HEK293 (cell line): ENCODE measurements at regions not wholly inside any gene's neighbourhood (a gene's known extent, or its start where the extent isn't known, plus 50 kb on each side); places are given as distances from the start of the nearest gene placed in this dataset.

Source experiments
- CTCF ChIA-PET: fragments of 350-600 bp; formaldehyde crosslinking; extraction: SDS; loops from one replicate; lab custom pipeline; 2021; ENCODE audit warnings: antibody characterized with exemption; lab: Yijun Ruan, JAX
- POLR2A ChIA-PET: fragments of 300-600 bp; formaldehyde crosslinking; extraction: SDS; loops from one replicate; lab custom pipeline; 2020; ENCODE audit warnings: antibody characterized with exemption, inconsistent platforms; lab: Yijun Ruan, JAX
- H3K27ac ChIP-seq: fragments of 200-500 bp; sonication (Bioruptor generic); 2 replicates; pipeline ENCODE4 v1.5.1; 2014; ENCODE audit warnings: low read depth, low read length, control low read depth, inconsistent platforms; ENCODE audit errors: extremely low read depth
- H3K36me3 ChIP-seq, 2 experiments: fragments of 200-500 bp in 1 of 2; sonication (Bioruptor generic) in 1 of 2; 1 replicate in 1 of 2; 2 replicates in 1 of 2; pipeline ENCODE4 v1.5.1; 2014 to 2017; ENCODE audit warnings: inconsistent platforms in 2 of 2, low read length in 2 of 2; ENCODE audit not compliant: control insufficient read depth in 2 of 2, insufficient read depth in 1 of 2
- H3K4me1 ChIP-seq: fragments of 200-500 bp; sonication (Bioruptor generic); 2 replicates; pipeline ENCODE4 v1.5.1; 2014; ENCODE audit warnings: mild to moderate bottlenecking, low read length, inconsistent platforms; ENCODE audit not compliant: control insufficient read depth, insufficient read depth
- H3K4me3 ChIP-seq: 2 replicates; pipeline ENCODE4 v1.5.1; 2011; ENCODE audit warnings: low read depth, mild to moderate bottlenecking, control low read depth, low read length, moderate library complexity
- H3K9me3 ChIP-seq: fragments of 200-500 bp; sonication (Bioruptor generic); 2 replicates; pipeline ENCODE4 v1.5.1; 2014; ENCODE audit warnings: low read depth, low read length, inconsistent platforms; ENCODE audit not compliant: control insufficient read depth, insufficient read depth
- BCL11B ChIP-seq: fragments of 450-650 bp; formaldehyde crosslinking; IDR thresholded peaks from 2 replicates; pipeline ENCODE4 v1.5.1; 2016; ENCODE audit warnings: low read depth, missing biosample characterization, missing genetic modification characterization
- FEZF1 ChIP-seq: fragments of 450-650 bp; formaldehyde crosslinking; IDR thresholded peaks from 2 replicates; pipeline ENCODE4 v1.5.1; 2016; ENCODE audit warnings: missing biosample characterization, missing genetic modification characterization
- GLI4 ChIP-seq: fragments of 450-650 bp; formaldehyde crosslinking; IDR thresholded peaks from 2 replicates; pipeline ENCODE4 v1.5.1; 2016; ENCODE audit warnings: missing biosample characterization, missing genetic modification characterization
- IKZF3 ChIP-seq: fragments of 450-650 bp; IDR thresholded peaks from 2 replicates; pipeline ENCODE4 v1.5.0; 2018; ENCODE audit warnings: missing biosample characterization, mild to moderate bottlenecking, missing genetic modification characterization, moderate library complexity
- MEIS1 ChIP-seq: sonication (generic); formaldehyde crosslinking; IDR thresholded peaks from 2 replicates; pipeline ENCODE4 v1.8.1; 2022; ENCODE audit warnings: missing genetic modification reagents, mild to moderate bottlenecking, borderline replicate concordance
- SALL2 ChIP-seq: fragments of 450-650 bp; formaldehyde crosslinking; IDR thresholded peaks from 2 replicates; pipeline ENCODE4 v1.5.0; 2017; ENCODE audit warnings: missing biosample characterization, mild to moderate bottlenecking, missing genetic modification characterization, borderline replicate concordance
- SCRT1 ChIP-seq: fragments of 450-650 bp; formaldehyde crosslinking; IDR thresholded peaks from 2 replicates; pipeline ENCODE4 v1.5.1; 2016; ENCODE audit warnings: missing biosample characterization, missing genetic modification characterization, borderline replicate concordance
- SP3 ChIP-seq: fragments of 450-650 bp; formaldehyde crosslinking; IDR thresholded peaks from 2 replicates; pipeline ENCODE4 v1.5.1; 2016; ENCODE audit warnings: missing biosample characterization, missing genetic modification characterization
- TCF7L2 ChIP-seq: IDR thresholded peaks from 2 replicates; pipeline ENCODE4 v1.6.1; 2011; ENCODE audit warnings: low read depth, mild to moderate bottlenecking, inconsistent platforms, low read length, moderate library complexity, borderline replicate concordance
- TRIM28 ChIP-seq: IDR thresholded peaks from 2 replicates; pipeline ENCODE4 v1.6.1; 2011; ENCODE audit warnings: low read length, control low read depth, borderline replicate concordance
- ZNF10 ChIP-seq: fragments of 450-650 bp; formaldehyde crosslinking; IDR thresholded peaks from 2 replicates; pipeline ENCODE4 v1.5.1; 2017; ENCODE audit warnings: missing biosample characterization, missing genetic modification characterization
- ZNF302 ChIP-seq: fragments of 450-650 bp; formaldehyde crosslinking; IDR thresholded peaks from 2 replicates; pipeline ENCODE4 v1.5.1; 2016; ENCODE audit warnings: missing biosample characterization, missing genetic modification characterization, low read depth
- ZNF391 ChIP-seq: fragments of 450-650 bp; formaldehyde crosslinking; IDR thresholded peaks from 2 replicates; pipeline ENCODE4 v1.5.1; 2016; ENCODE audit warnings: low read depth, missing biosample characterization, missing genetic modification characterization, borderline replicate concordance
- ZNF473 ChIP-seq: fragments of 450-650 bp; formaldehyde crosslinking; IDR thresholded peaks from 2 replicates; pipeline ENCODE4 v1.5.1; 2017; ENCODE audit warnings: missing biosample characterization, missing genetic modification characterization
- ZNF48 ChIP-seq: fragments of 450-650 bp; formaldehyde crosslinking; IDR thresholded peaks from 2 replicates; pipeline ENCODE4 v1.5.1; 2016; ENCODE audit warnings: missing biosample characterization, missing genetic modification characterization
- ZNF544 ChIP-seq: fragments of 450-650 bp; formaldehyde crosslinking; IDR thresholded peaks from 2 replicates; pipeline ENCODE4 v1.5.0; 2017; ENCODE audit warnings: missing biosample characterization, missing genetic modification characterization
- ZNF623 ChIP-seq: fragments of 450-650 bp; formaldehyde crosslinking; IDR thresholded peaks from 2 replicates; pipeline ENCODE4 v1.5.1; 2016; ENCODE audit warnings: missing biosample characterization, missing genetic modification characterization
- ZNF624 ChIP-seq: fragments of 450-650 bp; formaldehyde crosslinking; IDR thresholded peaks from 2 replicates; pipeline ENCODE4 v1.5.1; 2017; ENCODE audit warnings: missing biosample characterization, missing genetic modification characterization
- ZNF629 ChIP-seq: fragments of 450-650 bp; formaldehyde crosslinking; IDR thresholded peaks from 2 replicates; pipeline ENCODE4 v1.5.1; 2017; ENCODE audit warnings: missing biosample characterization, missing genetic modification characterization
- ZNF658 ChIP-seq: fragments of 450-650 bp; formaldehyde crosslinking; IDR thresholded peaks from 2 replicates; pipeline ENCODE4; 2016; ENCODE audit warnings: missing biosample characterization, missing genetic modification characterization
- ZNF660 ChIP-seq: fragments of 450-650 bp; IDR thresholded peaks from 2 replicates; pipeline ENCODE4 v1.5.1; 2018; ENCODE audit warnings: missing biosample characterization, mild to moderate bottlenecking, missing genetic modification characterization
- ZNF747 ChIP-seq: fragments of 450-650 bp; formaldehyde crosslinking; IDR thresholded peaks from 2 replicates; pipeline ENCODE4 v1.5.1; 2016; ENCODE audit warnings: missing biosample characterization, missing genetic modification characterization
- ZNF791 ChIP-seq: fragments of 450-650 bp; formaldehyde crosslinking; IDR thresholded peaks from 2 replicates; pipeline ENCODE4 v1.5.1; 2016; ENCODE audit warnings: missing biosample characterization, missing genetic modification characterization
- ZSCAN16 ChIP-seq: fragments of 450-650 bp; formaldehyde crosslinking; IDR thresholded peaks from 2 replicates; pipeline ENCODE4 v1.5.1; 2016; ENCODE audit warnings: missing biosample characterization, missing genetic modification characterization
- TF ChIP-seq, protein P1 (sequence below): fragments of 450-650 bp; formaldehyde crosslinking; IDR thresholded peaks from 2 replicates; pipeline ENCODE4 v1.5.1; 2016; ENCODE audit warnings: missing biosample characterization, missing genetic modification characterization
- TF ChIP-seq, protein P2 (sequence below): fragments of 450-650 bp; formaldehyde crosslinking; IDR thresholded peaks from 2 replicates; pipeline ENCODE4 v1.5.1; 2016; ENCODE audit warnings: missing biosample characterization, missing genetic modification characterization
- TF ChIP-seq, protein P3 (sequence below): fragments of 450-650 bp; formaldehyde crosslinking; IDR thresholded peaks from 2 replicates; pipeline ENCODE4 v1.5.1; 2016; ENCODE audit warnings: missing biosample characterization, missing genetic modification characterization, low read depth
- TF ChIP-seq, protein P4 (sequence below): fragments of 450-650 bp; formaldehyde crosslinking; IDR thresholded peaks from 2 replicates; pipeline ENCODE4 v1.5.1; 2017; ENCODE audit warnings: missing biosample characterization, missing genetic modification characterization

DNA sequence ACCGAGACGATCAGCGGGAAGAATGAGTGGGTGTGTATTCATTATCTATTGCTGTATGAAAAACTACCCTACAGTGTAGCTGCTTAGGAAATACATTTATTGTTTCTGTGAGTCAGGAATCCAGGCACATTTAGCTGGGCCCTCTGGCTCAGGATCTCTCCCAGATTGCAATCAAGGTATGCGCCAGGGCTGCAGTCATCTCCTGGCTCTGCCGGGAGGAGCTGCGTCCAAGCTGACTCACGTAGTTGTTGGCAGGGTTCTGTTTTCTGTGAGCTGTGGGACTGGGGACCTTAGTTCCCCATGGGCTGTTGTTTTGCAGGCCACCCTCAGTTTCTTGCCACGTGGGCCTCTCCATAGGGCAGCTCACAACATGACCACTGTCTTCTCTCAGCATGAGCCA is 68.2 kb upstream of the FUCA2 start (continued):
- TF ChIP-seq, protein P1, sequence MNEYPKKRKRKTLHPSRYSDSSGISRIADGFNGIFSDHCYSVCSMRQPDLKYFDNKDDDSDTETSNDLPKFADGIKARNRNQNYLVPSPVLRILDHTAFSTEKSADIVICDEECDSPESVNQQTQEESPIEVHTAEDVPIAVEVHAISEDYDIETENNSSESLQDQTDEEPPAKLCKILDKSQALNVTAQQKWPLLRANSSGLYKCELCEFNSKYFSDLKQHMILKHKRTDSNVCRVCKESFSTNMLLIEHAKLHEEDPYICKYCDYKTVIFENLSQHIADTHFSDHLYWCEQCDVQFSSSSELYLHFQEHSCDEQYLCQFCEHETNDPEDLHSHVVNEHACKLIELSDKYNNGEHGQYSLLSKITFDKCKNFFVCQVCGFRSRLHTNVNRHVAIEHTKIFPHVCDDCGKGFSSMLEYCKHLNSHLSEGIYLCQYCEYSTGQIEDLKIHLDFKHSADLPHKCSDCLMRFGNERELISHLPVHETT (tag by site-specific recombination) = no peak
- no peak for TF ChIP-seq ZNF302 (tag by site-specific recombination)
- TF ChIP-seq MEIS1 (CRISPR knock-in tag) = no peak
- no peak for TF ChIP-seq ZNF658
- TF ChIP-seq ZNF791 (tag by site-specific recombination) = no peak
- TF ChIP-seq ZNF747 (tag by site-specific recombination) = no peak
- no peak for TF ChIP-seq SCRT1
- TF ChIP-seq, protein P2, sequence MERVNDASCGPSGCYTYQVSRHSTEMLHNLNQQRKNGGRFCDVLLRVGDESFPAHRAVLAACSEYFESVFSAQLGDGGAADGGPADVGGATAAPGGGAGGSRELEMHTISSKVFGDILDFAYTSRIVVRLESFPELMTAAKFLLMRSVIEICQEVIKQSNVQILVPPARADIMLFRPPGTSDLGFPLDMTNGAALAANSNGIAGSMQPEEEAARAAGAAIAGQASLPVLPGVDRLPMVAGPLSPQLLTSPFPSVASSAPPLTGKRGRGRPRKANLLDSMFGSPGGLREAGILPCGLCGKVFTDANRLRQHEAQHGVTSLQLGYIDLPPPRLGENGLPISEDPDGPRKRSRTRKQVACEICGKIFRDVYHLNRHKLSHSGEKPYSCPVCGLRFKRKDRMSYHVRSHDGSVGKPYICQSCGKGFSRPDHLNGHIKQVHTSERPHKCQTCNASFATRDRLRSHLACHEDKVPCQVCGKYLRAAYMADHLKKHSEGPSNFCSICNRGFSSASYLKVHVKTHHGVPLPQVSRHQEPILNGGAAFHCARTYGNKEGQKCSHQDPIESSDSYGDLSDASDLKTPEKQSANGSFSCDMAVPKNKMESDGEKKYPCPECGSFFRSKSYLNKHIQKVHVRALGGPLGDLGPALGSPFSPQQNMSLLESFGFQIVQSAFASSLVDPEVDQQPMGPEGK (tag by site-specific recombination) = no peak
- TF ChIP-seq, protein P3, sequence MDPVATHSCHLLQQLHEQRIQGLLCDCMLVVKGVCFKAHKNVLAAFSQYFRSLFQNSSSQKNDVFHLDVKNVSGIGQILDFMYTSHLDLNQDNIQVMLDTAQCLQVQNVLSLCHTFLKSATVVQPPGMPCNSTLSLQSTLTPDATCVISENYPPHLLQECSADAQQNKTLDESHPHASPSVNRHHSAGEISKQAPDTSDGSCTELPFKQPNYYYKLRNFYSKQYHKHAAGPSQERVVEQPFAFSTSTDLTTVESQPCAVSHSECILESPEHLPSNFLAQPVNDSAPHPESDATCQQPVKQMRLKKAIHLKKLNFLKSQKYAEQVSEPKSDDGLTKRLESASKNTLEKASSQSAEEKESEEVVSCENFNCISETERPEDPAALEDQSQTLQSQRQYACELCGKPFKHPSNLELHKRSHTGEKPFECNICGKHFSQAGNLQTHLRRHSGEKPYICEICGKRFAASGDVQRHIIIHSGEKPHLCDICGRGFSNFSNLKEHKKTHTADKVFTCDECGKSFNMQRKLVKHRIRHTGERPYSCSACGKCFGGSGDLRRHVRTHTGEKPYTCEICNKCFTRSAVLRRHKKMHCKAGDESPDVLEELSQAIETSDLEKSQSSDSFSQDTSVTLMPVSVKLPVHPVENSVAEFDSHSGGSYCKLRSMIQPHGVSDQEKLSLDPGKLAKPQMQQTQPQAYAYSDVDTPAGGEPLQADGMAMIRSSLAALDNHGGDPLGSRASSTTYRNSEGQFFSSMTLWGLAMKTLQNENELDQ (tag by site-specific recombination) = no peak

DNA sequence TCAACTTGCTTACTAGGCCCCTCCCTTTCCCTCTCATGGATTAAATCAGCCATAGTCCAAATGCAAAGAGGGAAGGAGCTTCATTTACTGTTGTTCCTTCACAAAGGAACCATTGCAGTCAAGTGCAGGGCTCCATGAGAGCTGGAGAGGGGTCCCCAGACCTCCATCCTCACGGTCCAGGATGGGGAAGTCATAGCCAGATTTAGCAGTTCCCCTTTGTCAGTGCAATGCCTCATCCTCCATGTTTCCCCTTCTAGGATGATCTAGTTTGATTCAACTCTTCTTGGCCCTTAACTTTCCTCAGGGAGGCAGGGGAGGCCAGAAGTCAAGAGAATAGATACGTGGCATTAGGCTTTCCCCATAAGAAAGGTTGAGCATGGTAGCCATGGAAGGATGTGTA is 66.5 kb upstream of the FUCA2 start:
- no peaks in the 10 kb centered on the region for H3K9me3 ChIP-seq
- no peak overlapping the region for H3K27ac ChIP-seq
- H3K36me3 ChIP-seq = no peaks in the 10 kb centered on the region
- ChIA-PET CTCF (interaction anchor here (0.6 to 1.7 kb wide), 3 partner anchors 37 to 435 kb away, joined by 3 to 13 read pairs (median 3); no protein-coding TSS in a partner anchor), POLR2A (no interaction called here)
- no peak for TF ChIP-seq ZNF391 (tag by site-specific recombination)
- TF ChIP-seq SP3 (tag by site-specific recombination) = no peak
- TF ChIP-seq ZSCAN16 = no peak
- H3K4me1 ChIP-seq = peaks cover 4% of the 10 kb centered on the region; the same call in 1 of the 2 replicates
- H3K4me3 ChIP-seq = no peak overlapping the region

DNA sequence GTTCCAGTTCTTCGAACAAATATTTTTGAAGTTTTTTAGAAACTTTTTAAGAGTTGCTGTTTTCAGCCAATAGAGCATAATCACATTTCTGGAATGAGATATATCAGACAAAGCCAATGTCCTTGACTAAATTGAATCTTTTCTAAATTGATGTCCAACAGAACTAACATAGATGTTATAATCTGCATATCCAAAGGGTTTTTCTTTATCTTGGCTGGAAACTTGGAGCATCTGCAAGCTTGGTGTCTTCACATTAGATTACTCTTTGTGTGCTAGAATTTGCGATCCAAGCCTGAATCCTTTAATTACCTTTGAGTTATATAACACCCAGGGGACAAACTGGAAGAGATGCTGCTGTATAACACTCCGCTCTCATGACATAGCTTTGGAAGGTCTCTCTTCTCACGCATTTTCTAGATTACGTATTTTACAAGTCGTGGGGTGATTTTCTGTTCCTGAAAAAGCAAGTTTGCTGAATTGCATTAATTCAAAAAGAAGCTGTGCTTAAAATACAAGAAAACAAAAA is 64.4 kb upstream of the FUCA2 start:
- ChIA-PET POLR2A (interaction anchor here (1.1 kb wide), 1 partner anchor 267 kb away, joined by 4 read pairs; the partner anchor contains the start of gene LTV1), CTCF (interaction anchor here (0.5 to 3.9 kb wide), 56 partner anchors 7 to 1466 kb away, joined by 3 to 110 read pairs (median 4); partner anchors contain the start of genes LTV1, PHACTR2 and SF3B5)
- Histone ChIP-seq H3K4me1 (peaks cover 4% of the 10 kb centered on the region; the same call in 1 of the 2 replicates), H3K27ac (no peak overlapping the region), H3K9me3 (no peaks in the 10 kb centered on the region), H3K4me3 (no peak overlapping the region), H3K36me3 (no peaks in the 10 kb centered on the region)
- no peak for TF ChIP-seq ZNF391 (tag by site-specific recombination)
- TF ChIP-seq ZNF629 (tag by site-specific recombination) = no peak
- TF ChIP-seq ZNF660 (tag by site-specific recombination) = no peak
- TF ChIP-seq, protein P4, sequence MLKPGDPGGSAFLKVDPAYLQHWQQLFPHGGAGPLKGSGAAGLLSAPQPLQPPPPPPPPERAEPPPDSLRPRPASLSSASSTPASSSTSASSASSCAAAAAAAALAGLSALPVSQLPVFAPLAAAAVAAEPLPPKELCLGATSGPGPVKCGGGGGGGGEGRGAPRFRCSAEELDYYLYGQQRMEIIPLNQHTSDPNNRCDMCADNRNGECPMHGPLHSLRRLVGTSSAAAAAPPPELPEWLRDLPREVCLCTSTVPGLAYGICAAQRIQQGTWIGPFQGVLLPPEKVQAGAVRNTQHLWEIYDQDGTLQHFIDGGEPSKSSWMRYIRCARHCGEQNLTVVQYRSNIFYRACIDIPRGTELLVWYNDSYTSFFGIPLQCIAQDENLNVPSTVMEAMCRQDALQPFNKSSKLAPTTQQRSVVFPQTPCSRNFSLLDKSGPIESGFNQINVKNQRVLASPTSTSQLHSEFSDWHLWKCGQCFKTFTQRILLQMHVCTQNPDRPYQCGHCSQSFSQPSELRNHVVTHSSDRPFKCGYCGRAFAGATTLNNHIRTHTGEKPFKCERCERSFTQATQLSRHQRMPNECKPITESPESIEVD = no peak
- TF ChIP-seq IKZF3 (tag by site-specific recombination) = no peak
- TF ChIP-seq ZNF10 = no peak
- no peak for TF ChIP-seq ZNF473
- TF ChIP-seq BCL11B = no peak
- no peak for TF ChIP-seq TCF7L2
- no peak for TF ChIP-seq TRIM28
- TF ChIP-seq GLI4 (tag by site-specific recombination) = no peak
- TF ChIP-seq FEZF1 (tag by site-specific recombination) = no peak
- no peak for TF ChIP-seq ZNF544 (tag by site-specific recombination)
- TF ChIP-seq ZNF624 (tag by site-specific recombination) = no peak
- no peak for TF ChIP-seq SALL2
- TF ChIP-seq ZNF48 (tag by site-specific recombination) = no peak
- TF ChIP-seq ZNF623 (tag by site-specific recombination) = no peak
